SKM-1 (cell line): ENCODE measurements at regions not wholly inside any gene's neighbourhood (a gene's known extent, or its start where the extent isn't known, plus 50 kb on each side); places are given as distances from the start of the nearest gene placed in this dataset.
A peak's percentile ranks its signal among the peaks of the same experiment; 100 is the strongest.

ENCODE experiments used
- DNase-seq: peaks from one replicate; lab custom pipeline; 2025; ENCODE audit not compliant: unreplicated experiment; lab: John Stamatoyannopoulos, UW

DNA sequence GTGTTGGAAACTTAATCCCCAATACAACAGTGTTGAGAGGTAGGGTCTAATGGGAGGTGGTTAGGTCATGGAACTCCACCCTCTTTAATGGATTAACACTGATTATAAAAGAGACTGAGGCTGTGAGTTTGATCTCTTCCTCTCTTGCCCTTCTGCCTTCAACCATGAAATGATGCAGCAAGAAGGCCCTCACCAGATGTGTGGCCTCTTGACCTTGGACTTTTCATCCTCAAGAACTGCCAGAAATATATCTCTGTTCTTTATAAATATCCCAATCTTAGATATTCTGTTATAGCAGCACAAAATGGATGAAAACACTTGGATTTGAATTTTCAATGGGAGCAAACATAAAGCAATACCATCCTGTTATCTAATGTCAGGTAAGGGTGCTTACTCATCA is 67.6 kb downstream of the NMUR2 start:
- DNase-seq = no peak

DNA sequence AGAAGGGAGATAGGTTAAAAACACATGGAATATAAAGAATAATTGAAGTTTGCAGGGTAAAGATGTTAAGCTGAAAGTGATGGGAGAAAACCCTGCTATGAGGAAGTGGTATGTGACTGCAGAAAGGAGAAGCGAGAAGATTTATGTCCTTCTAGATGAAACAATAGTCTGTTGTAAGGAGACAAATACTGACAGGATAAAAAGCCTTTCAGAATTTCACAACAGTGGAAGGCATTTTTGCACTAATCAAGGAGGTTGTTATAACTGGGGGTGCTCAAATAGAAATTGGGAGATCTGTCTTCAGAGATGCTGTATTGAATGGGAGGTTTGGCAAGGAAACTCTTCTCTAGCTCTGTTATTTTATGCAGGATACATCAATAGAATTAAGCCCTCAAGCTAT is 69.6 kb downstream of the NMUR2 start:
- DNase-seq = peak; percentile 24

- no peak for DNase-seq
Measured at GRCh38 chr5:152332716-152333460, 72.2 kb downstream of the NMUR2 start.

DNA sequence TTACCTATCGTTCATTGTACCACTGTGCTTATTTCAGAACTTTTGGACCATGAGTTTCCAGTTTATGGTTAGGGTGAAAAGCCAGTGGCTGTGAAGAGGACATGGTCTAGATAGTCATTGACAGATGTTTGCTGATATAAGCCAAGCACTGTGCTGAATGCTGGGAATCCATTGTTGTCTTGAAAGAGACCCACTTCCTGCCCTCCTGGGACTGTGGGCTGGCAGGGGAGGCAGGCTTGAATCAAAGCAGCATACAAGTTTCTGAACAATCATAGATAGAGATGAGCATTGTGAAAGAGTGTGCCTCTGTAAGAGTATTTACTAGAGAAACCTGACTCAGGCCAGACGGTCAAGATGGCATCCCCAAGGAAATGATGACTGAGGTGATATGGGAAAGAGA is 73.4 kb downstream of the NMUR2 start:
- DNase-seq = no peak

GRCh38 chr5:152331006-152331405 is 74.1 kb downstream of the NMUR2 start:
- DNase-seq = no peak

- no peak for DNase-seq
Measured at GRCh38 chr5:152329761-152330283, 75.3 kb downstream of the NMUR2 start.

DNA sequence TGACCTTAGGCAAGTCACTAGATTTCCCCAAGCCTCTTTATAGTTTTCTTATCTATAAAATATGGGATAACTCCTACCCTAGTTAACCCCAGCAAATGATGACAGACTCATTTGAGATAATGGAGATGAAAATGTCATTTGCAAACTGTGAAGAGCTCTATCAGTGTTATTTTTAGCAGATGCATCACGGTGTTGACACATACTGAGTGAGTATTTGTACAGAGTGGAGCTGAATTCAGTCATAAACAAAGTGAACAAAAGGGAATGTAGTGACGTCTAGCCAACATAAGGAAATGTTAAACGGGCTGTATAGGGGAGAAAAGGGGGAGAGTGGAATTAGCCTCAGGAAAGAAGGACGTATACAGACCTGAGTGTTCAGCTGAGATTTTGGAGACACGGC is 75.9 kb downstream of the NMUR2 start:
- no peak for DNase-seq

DNA sequence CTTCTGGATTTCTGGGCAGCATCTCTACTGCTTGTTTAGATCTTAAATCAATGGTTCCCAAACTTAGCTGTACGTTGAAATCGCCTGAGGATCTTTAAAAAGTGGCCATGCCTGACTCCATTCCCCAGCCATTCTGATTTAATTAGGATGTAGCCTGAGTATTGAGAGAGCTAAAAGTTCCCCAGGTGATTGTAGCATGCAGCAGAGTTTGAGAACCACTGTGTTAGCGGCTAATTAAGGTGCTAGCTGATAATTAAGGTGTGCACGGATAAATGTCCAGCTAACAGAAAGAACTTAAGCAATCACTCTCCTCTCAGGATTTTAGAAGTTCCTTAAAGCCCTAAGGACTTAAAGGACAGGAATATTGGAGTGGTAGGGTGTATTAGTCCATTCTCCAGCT is 89.1 kb downstream of the NMUR2 start:
- DNase-seq = no peak

GRCh38 chr5:152314196-152314829 is 90.8 kb downstream of the NMUR2 start:
- DNase-seq = no peak

DNA sequence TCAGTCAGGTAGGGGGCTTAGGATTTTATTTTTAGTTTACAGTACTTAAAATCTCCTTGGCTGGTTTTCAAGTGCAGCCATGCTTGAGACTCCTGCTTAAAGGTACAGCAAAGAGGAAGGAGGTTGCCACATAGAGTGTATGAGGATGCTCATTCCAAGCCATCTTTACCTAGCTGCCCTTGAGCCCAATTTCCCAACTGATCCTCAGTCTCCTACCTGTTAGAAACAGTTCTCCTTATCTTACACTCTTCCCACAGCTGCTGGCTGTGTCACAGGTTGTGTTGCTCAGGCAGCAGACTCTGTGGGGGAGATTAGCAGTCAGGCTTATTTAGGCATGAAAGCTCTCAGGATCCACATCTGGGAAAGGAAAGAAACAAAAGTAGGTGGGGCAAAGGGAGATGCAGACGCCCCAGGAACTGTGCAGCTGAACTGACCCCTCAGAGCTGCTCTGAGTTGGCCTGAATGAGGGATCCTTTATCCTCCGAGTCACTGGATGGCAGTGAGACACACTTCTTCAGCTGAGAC is 95.1 kb downstream of the NMUR2 start:
- no peak for DNase-seq

DNA sequence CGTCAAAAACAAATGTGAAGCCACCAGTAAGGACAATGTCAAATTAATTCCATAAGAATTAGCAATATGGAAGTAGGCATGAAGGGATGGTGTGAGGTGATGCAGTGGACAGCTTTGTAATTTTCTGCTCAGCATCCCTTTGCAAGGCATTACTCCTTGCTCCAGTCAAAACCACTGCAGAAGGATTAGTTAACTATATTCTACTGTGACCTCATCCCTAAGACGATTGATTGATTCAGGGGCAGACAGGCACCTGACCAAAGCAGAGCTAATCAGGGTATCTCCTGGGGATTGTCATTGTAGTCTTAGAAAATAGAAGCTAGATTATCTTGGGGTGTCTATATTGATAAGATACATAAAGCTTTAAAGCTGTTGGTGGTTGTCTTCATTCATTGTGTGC is 98.7 kb downstream of the NMUR2 start:
- DNase-seq = no peak

- DNase-seq = no peak
Measured at GRCh38 chr5:152305525-152305924, 99.6 kb downstream of the NMUR2 start.

DNA sequence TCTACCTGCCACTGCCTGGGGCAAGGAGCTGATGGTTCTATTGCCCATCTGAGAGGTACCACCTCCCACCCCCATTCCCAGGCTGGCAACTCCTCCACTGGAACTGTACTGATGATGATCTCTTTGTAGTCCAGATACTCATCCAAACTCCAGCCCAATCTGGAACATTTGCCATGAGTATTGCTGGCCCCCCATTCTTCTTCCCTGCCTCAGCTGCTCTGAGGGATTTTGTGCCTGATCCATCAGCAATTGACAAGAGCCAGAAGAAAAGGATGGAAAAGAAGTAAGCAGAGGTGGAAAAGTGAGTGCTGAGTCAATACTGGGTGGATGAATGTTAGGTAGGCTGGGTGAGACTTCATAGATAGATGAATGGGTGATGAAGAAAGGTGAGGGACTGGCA is 101.2 kb downstream of the NMUR2 start:
- DNase-seq = no peak

DNA sequence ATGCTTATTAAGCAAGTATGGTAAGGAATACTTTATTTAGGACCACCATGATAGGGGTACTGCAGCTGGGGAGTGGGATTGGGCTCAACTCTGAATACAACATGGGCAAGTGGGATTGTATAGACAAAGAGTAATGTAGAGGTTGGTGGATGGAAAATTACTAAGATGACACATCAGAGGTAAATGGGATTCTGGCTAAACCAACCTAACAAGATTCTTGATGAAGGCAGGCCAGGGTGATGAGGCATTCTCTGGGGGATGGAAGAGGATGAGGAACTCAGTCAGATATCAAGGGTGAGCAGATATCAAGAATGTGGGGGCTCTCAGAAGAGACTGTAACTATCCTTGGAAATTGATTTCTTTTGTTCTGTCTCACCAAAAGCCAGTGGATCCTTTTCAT is 107.2 kb downstream of the NMUR2 start:
- no peak for DNase-seq

GRCh38 chr5:152293189-152293588 is 111.9 kb downstream of the NMUR2 start:
- DNase-seq = no peak

DNA sequence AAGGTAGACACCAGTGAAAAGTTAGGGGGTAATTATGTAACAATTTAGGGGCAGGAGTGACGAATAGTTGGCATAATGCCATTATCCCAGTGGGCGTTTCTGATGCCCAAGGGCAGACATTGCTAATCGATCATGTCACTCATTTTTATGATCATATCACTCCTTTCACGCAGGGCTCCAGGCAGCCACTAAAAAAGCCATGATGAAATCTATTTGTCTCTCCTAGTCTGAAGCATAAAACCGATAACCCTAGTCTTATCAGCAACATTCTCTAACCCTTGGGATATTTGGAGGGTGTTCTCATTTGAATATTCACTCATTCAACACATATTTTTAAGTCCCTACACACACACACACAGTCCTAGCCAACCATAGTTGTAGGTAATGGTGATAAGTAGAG is 114.9 kb downstream of the NMUR2 start:
- DNase-seq = no peak

GRCh38 chr5:152288917-152289595 is 116.0 kb downstream of the NMUR2 start:
- DNase-seq = no peak

- DNase-seq = no peak
Measured at GRCh38 chr5:152288499-152288898, 116.6 kb downstream of the NMUR2 start.

DNA sequence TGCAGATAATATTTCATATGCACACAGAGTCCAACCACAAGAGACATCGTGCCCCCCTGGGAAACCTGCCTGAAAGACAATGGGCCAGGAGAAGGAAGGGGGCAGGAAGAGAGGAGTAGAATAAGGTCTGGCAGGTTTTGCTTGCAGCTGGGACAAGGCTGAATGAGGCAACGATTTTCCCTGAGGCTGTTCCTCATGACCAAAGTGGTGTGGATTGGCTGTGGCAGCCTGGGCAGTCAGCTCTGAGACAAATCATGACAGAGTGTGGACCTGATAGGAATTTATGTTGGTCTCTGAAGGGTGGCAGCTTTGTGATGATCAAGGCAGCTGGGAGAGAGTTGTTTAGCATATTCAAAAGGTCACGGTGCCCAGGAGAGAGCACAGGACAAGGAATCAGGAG is 119.3 kb downstream of the NMUR2 start:
- no peak for DNase-seq

GRCh38 chr5:152282331-152282730 is 122.7 kb downstream of the NMUR2 start:
- DNase-seq = no peak

DNA sequence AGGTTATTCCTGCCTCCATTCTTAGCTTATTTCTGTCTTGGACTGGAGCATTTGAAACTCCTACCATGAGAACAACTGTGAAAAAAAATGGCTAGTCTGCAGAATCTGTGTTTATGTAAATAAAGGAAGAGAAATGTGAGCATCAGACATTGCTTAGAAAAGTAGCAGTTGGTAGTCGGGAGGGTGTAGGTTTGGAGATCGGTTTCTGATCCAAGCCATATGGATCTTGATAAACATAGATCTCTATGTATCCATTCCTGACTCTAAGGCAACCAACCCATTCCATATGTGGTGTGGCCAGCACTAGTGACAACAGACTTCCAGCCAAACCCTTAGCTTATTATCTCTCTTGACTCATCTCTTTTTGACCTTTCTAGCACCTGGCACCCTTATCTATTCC is 127.1 kb downstream of the NMUR2 start:
- DNase-seq = no peak

GRCh38 chr5:152274224-152274623 is 130.9 kb downstream of the NMUR2 start:
- DNase-seq = no peak
